ENCODE measurements at regions not wholly inside any gene's neighbourhood (a gene's known extent, or its start where the extent isn't known, plus 50 kb on each side); places are given as distances from the start of the nearest gene placed in this dataset.

DNA sequence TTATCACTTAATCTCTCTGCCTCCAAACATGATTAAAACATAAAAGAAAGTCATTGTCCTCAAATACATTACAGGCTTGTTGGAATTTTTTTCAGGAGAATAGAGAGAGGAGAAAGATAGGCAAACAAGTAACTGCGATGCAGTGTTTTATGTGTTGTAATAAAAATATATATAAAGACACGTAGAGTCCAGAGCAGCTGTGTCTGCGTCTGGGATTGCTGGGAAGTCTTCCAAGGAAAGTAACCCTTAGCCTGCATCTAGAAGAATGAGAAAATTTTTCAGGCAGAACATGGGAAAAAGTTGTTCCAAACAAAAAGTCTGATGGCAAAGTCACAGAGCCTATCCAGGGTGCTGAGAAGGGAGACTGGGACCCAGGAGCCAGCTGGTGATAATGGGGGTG lies 91.8 kb upstream of the ST6GAL2 start:
- Histone ChIP-seq H3K4me1 (no peaks in the 10 kb centered on the region), H3K9me3 (no peaks in the 10 kb centered on the region), H3K27me3 (no peaks in the 10 kb centered on the region), H3K36me3 (no peaks in the 10 kb centered on the region), H3K27ac (no peak overlapping the region), H3K4me3 (no peak overlapping the region)
- DNase-seq = no peak
- TF ChIP-seq POLR2A (IDR thresholded peaks at IDR 0.05) = no peak
- TF ChIP-seq, protein P1, sequence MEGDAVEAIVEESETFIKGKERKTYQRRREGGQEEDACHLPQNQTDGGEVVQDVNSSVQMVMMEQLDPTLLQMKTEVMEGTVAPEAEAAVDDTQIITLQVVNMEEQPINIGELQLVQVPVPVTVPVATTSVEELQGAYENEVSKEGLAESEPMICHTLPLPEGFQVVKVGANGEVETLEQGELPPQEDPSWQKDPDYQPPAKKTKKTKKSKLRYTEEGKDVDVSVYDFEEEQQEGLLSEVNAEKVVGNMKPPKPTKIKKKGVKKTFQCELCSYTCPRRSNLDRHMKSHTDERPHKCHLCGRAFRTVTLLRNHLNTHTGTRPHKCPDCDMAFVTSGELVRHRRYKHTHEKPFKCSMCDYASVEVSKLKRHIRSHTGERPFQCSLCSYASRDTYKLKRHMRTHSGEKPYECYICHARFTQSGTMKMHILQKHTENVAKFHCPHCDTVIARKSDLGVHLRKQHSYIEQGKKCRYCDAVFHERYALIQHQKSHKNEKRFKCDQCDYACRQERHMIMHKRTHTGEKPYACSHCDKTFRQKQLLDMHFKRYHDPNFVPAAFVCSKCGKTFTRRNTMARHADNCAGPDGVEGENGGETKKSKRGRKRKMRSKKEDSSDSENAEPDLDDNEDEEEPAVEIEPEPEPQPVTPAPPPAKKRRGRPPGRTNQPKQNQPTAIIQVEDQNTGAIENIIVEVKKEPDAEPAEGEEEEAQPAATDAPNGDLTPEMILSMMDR (IDR thresholded peaks at IDR 0.05) = no peak

DNA sequence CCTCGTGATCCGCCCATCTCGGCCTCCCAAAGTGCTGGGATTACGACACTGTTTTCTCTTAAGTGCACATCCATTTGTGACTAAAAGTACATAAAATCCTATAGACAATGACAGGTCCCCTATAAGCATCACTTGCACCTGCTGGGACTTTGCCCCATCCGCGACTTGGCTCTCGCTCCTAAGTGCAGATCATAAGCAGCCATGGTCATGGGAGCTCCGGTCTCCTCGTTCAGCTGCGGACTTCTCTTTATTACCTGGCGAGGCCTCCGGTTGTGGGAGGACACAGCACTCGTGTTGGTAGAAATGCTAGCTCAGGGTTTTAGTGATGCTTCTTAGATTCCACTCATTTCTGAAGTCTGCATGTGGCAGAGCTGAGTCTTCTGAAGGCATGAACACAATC lies 92.7 kb upstream of the ST6GAL2 start:
- H3K4me1 ChIP-seq = no peaks in the 10 kb centered on the region
- H3K27ac ChIP-seq = no peak overlapping the region
- no peaks in the 10 kb centered on the region for H3K9me3 ChIP-seq
- TF ChIP-seq, protein P1 (IDR thresholded peaks at IDR 0.05) = no peak
- TF ChIP-seq POLR2A (IDR thresholded peaks at IDR 0.05) = no peak
- H3K4me3 ChIP-seq = no peak overlapping the region
- DNase-seq = no peak
- no peaks in the 10 kb centered on the region for H3K27me3 ChIP-seq
- no peaks in the 10 kb centered on the region for H3K36me3 ChIP-seq

DNA sequence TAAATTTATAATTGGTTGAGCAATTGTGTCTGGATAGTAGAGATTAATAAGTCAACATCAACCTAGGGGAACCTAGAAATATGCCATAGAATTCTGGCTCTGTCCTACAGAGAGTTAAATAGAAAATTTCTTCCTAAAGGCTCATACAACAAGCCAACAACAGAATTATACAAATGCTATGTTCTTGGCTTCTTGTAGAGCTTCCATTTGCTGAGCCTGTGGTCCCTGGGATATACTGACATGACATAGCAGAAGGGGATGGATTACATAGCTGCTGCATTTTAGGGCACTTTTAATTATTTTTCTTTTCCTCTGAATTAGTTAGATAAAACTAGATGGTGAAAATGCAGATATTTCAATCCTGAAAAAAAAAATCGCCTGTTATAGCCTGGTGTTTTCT lies 95.5 kb upstream of the ST6GAL2 start:
- Histone ChIP-seq H3K27me3 (no peaks in the 10 kb centered on the region), H3K27ac (no peak overlapping the region), H3K4me3 (no peak overlapping the region), H3K4me1 (no peaks in the 10 kb centered on the region), H3K36me3 (no peaks in the 10 kb centered on the region), H3K9me3 (no peaks in the 10 kb centered on the region)
- TF ChIP-seq, protein P1 (IDR thresholded peaks at IDR 0.05) = no peak
- TF ChIP-seq POLR2A (IDR thresholded peaks at IDR 0.05) = no peak
- DNase-seq = no peak

DNA sequence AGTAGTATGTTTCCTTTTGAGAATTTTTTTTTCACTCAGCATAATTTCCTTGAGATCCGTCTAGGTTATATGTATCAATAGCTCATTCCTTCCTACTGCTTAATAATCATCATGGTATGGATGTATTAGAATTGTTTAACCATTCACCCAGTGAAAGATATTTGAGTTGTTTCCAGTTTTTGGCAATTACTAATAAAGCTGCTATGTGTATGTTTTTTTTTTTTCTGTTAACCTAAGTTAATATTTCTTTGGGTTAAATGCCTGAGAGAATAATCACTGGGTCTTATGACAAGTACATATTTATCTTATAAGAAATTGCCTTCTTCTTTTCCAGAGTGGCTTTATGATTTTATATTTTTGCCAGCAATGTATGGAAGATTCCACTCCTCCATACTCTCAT lies 96.4 kb upstream of the ST6GAL2 start:
- no peak overlapping the region for H3K27ac ChIP-seq
- no peaks in the 10 kb centered on the region for H3K36me3 ChIP-seq
- H3K27me3 ChIP-seq = no peaks in the 10 kb centered on the region
- H3K4me1 ChIP-seq = no peaks in the 10 kb centered on the region
- DNase-seq = no peak
- H3K9me3 ChIP-seq = no peaks in the 10 kb centered on the region
- no peak for TF ChIP-seq POLR2A (IDR thresholded peaks at IDR 0.05)
- TF ChIP-seq, protein P1 (IDR thresholded peaks at IDR 0.05) = no peak
- no peak overlapping the region for H3K4me3 ChIP-seq

DNA sequence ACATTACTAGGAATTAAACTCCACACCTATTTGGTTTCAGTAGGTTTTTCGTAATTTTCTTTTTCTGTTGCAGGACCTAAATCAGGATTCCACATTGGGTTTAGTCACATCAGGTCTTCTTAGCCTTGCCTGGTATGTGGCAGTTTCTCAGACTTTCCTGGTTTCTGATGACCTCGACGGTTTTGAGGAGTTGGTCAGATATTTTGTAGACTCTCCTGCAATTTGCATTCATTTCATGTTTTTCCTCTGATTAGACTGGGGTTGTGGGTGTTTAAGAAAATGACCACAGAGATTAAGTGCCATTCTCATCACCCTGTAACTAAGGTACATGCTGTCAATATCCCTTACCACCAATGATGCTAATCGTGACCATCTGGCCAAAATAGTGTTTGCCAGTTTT lies 97.3 kb upstream of the ST6GAL2 start:
- TF ChIP-seq POLR2A (IDR thresholded peaks at IDR 0.05) = no peak

DNA sequence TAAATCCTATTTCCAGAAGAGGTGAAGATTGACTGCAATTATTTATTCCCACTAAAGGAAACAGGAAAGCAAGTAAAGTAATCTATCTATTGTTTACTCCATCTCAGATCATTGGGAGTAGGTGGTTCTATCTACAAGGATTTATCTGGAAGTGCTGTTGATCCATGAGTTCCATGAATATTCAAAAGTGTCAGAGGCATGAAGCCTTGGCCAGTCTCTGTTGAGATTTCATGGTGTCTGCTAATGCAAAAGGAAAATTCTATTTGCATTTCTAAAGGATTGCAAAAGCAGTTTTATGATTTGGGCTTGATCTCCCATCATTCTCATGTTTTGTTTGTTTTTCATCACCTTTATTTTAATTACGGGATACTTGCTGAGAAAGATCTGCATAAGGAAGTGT lies 102.4 kb upstream of the ST6GAL2 start:
- Histone ChIP-seq H3K27me3 (no peaks in the 10 kb centered on the region), H3K4me3 (no peak overlapping the region), H3K27ac (no peak overlapping the region), H3K4me1 (no peaks in the 10 kb centered on the region), H3K36me3 (no peaks in the 10 kb centered on the region), H3K9me3 (no peaks in the 10 kb centered on the region)
- no peak for DNase-seq
- no peak for TF ChIP-seq POLR2A (IDR thresholded peaks at IDR 0.05)
- TF ChIP-seq, protein P1 (IDR thresholded peaks at IDR 0.05) = no peak

More for the DNA sequence above, 97.3 kb upstream of the ST6GAL2 start:
- H3K27me3 ChIP-seq = no peaks in the 10 kb centered on the region
- H3K4me1 ChIP-seq = no peaks in the 10 kb centered on the region
- H3K4me3 ChIP-seq = no peak overlapping the region
- DNase-seq = no peak
- no peaks in the 10 kb centered on the region for H3K36me3 ChIP-seq
- no peaks in the 10 kb centered on the region for H3K9me3 ChIP-seq
- H3K27ac ChIP-seq = no peak overlapping the region
